Stimulated activated CD4-positive, alpha-beta T cell treated with anti-CD3 and anti-CD28 coated beads, Interleukin-15, amount 100 ng/mL, for 24 hours (primary cell): ENCODE measurements at regions not wholly inside any gene's neighbourhood (a gene's known extent, or its start where the extent isn't known, plus 50 kb on each side); places are given as distances from the start of the nearest gene placed in this dataset.

Source experiments
- DNase-seq: peaks from one replicate; pipeline ENCODE4 v3.0.0-alpha.2; 2020

DNA sequence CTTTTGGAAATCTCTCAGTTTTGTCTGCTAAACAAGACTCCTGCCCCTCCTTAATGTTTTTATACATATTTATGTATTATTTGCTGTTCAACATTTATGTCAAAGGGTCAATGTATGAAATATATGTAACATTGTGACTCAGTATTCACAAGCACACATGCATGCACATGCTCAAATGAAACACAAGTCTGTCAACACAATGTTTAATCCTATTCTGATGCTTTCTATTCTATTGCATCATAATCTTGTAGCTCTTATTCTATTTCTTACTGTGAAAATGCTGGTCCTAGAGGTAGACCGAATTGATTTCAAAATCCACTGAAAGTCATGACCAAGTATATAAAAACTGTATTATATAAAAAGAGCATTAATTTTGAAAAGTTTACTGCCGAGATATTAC is 1463.3 kb downstream of the C4orf33 start:
- DNase-seq: no peak

- DNase-seq: no peak
These were observed 1467.4 kb downstream of the C4orf33 start for GRCh38 chr4:130563185-130563888.

GRCh38 chr4:130563889-130564418 is 1468.0 kb downstream of the C4orf33 start:
- DNase-seq: no peak

DNA sequence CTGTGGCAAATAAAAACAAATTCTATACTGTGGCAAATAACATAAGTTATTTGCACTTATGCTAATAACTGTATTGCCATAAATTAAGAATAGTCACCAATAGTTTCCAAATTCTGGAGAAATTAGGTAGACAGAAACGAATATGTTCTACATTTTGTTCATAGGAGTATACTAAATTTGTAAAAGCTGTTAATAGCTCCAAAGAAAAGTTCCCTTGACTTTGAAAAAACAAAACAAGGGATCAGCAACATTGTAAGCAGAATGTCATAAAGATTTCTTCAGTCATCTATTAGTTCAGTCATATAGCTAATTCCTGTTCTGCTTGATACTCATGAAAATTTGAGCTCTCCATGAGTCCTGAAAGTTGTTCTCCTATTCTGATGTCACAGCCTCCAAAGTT is 1472.8 kb downstream of the C4orf33 start:
- no peak for DNase-seq

GRCh38 chr4:130573742-130574141 is 1477.8 kb downstream of the C4orf33 start:
- no peak for DNase-seq

DNA sequence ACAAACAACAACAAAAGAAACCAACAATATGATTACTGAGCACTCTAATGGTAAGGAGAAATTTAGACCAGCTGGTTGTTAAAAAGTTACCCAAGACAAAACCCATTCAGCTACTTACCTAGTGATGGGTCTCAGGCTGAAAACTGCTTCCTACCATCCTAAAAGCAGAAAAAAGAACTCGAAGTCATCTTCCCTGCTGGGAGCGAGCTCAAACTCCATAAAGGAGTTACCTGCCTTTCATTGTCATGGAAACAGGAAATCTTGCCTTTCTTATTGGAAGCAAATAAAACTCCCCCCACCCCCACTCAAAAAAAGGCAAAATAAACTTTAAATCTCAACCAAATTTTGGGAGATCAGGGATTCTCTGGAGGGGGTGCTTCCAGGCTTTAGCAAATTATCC is 1478.3 kb downstream of the C4orf33 start:
- no peak for DNase-seq

DNA sequence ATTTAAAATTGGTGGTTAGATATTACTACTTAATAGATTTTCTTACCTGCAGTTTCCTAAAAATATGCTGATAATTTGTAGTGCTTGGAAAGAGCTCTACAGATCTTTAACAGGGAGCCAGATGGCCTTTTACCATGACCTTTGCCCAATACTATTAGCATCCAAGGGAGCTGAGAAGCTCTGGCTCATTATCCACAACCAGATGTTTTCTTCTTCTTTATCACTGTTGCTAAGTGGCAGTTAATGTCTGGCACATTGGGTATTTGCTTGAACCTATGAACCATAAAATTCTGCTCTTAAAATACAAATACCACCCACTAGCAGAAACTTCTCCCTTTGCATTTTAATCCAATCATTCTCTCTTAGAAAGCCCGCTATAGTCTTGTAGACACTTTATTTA is 1480.3 kb downstream of the C4orf33 start:
- DNase-seq: no peak

GRCh38 chr4:130591091-130591490 is 1495.1 kb downstream of the C4orf33 start:
- no peak for DNase-seq

DNA sequence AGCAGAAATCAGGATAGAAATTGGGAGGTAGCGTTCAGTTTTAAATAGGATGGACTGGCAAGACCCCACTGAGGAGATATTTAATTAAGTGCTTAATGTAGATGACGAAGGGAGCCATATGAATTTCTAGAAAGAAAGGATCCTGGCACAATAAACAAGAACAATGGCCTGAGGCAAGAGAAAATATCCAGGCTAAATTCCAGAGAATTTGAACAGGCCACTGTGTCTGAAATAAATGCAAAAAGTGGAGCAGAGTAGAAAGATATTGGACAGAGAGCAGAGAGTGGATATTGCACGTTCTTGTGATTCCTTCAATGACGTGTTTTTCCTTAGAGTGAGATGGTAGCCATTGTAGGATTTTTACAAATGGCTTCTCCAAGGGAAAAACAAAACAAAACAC is 1504.8 kb downstream of the C4orf33 start:
- DNase-seq: no peak

DNA sequence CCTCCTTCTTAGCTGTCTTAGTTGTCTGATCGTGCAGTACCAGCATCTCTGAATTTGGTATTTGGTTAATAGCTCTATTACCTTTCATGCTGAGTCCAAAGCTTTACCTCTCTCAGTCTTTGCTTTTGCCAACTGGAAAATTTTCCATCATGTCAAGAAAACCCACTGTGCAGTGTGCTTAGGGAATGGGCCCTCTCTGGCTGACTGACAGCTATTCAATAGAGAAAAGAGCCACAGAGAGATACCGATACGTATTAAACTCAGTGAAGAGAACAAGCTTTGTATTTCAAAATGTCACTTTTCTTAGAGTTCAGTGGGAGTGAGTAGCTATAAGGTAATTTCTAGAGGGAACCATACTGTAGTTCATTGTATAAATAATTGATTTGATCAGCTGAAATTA is 1507.1 kb downstream of the C4orf33 start:
- no peak for DNase-seq

- no peak for DNase-seq
These were observed 1512.2 kb downstream of the C4orf33 start for GRCh38 chr4:130608121-130608520.

GRCh38 chr4:130628531-130628930 is 1532.6 kb downstream of the C4orf33 start:
- DNase-seq: no peak

DNA sequence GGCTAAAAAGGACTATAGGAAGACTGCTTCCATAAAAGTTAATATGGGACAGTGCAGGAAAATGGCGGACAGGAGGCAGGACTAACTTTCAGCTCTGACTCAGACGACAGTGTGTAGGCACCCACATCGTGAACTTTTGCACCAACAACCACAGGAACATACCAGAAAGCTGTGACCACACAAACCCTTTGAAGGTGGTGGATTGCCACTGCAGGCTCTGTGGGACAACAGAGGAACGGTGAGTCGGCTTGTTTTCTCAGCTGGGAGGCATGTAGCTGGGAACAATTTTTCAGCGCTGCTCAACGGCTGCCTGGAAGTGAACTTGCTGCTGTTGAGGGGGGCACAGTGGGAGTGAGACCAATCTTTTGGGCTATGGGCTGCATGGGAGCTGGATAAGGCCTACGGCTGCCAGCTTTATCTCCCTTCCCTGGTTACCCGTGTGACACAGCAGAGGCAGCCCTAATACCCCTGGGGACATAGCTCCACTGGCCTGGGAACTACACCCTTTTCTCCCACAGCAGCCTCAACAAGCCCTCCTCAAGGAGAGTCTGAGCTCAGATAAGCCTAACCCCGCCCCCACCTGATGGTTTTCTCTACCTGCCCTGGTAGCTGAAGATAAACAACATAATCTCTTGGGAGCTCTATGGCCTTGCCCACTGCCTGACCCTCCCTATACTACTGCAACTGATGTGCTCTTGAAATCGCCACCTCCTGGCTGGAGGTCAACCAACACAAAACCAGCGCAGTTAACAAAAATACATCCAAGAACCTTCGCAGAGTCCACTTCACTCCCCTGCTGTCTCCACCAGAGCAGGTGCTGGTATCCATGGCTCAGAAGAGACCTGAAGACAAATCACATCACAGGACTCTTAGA is 1537.0 kb downstream of the C4orf33 start:
- DNase-seq: no peak

DNA sequence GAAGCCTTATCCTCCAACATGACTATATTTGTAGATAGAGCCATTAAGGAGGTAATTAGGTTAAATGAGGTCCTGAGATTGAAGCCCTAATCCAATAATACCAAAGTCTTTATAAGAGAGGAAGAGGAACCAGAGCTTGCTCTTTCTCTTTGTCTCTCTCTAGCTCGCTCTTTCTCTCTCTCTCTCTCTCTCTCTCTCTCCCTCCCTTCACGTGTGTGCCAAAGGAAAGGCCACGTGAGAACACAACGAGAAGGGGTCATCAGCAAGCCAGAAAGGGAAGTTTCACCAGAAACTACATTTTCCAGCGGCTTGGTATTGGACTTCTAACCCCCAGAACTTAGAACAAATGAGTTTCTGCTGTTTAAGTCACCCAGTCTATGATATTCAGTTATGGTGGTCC is 1540.5 kb downstream of the C4orf33 start:
- DNase-seq: no peak

DNA sequence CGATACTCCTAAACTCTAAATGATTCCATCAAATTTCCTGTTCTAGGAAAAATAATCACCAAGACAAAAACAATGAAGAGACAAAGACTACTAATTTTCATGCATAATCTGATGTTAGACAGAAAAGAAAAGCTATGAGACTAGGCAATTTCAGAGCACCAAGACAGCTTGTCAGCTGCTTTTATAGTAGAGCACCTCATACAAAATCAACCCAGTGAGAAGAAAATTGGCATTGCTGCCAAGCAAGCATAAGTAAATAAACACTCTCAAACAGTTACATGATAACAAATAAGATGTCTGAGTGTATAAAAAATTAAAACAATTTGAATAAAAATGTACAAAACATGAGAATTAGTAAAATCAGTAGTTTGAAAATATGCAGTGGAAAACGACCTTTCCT is 1544.6 kb downstream of the C4orf33 start:
- no peak for DNase-seq

GRCh38 chr4:130646886-130647285 is 1550.9 kb downstream of the C4orf33 start:
- DNase-seq: no peak

GRCh38 chr4:130648570-130648969 is 1552.6 kb downstream of the C4orf33 start:
- DNase-seq: no peak

DNA sequence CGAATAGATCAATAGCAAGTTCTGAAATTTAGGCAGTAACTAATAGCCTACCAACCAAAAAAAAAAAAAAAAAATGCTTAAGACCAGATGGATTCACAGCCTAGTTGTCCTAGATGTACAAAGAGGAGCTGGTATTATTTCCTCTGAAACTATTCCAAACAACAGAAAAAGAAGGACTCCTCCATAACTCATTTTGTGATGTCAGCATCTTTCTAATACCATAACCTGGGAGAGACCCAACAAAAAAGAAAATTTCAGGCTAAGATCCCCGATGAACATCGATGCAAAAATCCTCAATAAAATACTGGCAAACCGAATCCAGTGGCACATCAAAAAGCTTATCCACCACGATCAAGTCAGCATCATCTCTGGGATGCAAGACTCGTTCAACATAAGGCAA is 1557.9 kb downstream of the C4orf33 start:
- no peak for DNase-seq

DNA sequence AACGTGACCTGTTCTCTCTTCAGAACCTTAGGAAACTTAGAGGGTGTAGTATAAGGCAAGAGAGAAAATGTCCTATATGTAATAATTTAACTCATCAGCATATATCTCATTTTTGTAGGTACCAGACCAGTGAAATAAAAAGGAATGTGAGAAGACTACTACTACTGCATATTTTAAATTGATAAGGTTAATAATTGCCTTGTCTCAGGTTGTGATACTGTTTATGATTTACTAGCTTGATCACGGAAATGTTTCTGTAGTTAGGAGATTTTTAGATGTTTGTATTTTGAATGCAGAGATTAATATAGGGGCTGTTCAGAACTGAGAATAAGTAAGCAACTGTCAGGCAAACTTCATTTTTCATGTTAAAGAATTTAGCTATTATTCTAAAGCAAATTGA is 1563.4 kb downstream of the C4orf33 start:
- no peak for DNase-seq

DNA sequence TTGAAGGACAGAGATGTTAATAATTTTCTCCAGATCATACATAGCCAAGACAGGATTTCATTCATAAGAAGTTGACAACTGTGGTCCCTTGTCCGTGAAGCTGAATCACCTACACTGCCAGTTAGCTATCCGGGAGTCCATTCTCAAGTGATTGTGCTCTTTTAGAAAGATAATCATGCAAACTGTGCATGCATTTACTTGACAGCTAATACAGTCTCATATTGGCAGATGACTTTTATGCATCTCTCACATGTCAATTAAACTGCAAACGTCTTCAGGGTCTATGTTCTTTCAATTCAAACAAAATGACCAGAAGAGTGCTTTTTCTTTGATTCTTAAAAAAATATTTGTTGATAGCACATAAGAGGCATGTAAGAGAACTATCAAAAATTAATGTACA is 1572.9 kb downstream of the C4orf33 start:
- DNase-seq: no peak

- DNase-seq: no peak
These were observed 1579.3 kb downstream of the C4orf33 start for GRCh38 chr4:130675266-130675665.

GRCh38 chr4:130689181-130689580 is 1593.2 kb downstream of the C4orf33 start:
- DNase-seq: no peak

GRCh38 chr4:130698251-130698650 is 1602.3 kb downstream of the C4orf33 start:
- no peak for DNase-seq

DNA sequence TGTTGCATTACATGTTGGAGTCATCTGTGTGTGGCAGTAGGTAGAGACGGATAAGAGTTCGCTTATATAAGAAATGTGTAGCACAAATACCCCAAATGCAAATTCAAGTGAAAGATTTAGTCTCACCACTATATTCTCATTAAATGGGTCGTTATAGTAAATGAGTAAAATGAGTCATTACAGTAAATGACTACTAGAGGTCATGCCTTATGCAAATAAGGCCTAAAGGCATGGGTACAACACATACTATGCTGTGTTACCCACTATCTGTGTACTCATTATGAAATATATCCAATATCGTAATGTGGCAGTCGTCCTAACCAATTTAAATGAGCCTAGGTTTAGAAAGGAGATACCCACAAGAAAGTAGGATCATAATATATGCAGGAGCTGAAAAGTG is 1603.1 kb downstream of the C4orf33 start:
- DNase-seq: no peak
